GM19452 (cell line): ENCODE measurements at regions not wholly inside any gene's neighbourhood (a gene's known extent, or its start where the extent isn't known, plus 50 kb on each side); places are given as distances from the start of the nearest gene placed in this dataset.
"Not testable (repeated sequence)": the region's sequence is repeated elsewhere in the genome, so short reads cannot be mapped to it uniquely, and the experiment has no call there.

ENCODE experiments used
- ATAC-seq: cut with Tn5 transposase; IDR thresholded peaks from one replicate; pipeline ENCODE4 v1.9.1; 2021; ENCODE audit not compliant: unreplicated experiment

GRCh38 chr12:105523164-105524057 is 192.9 kb downstream of the C12orf75 start:
- ATAC-seq = no peak

GRCh38 chr12:105524961-105525360 is 194.5 kb downstream of the C12orf75 start:
- no peak for ATAC-seq

GRCh38 chr12:105534068-105534467 is 203.6 kb downstream of the C12orf75 start:
- ATAC-seq = no peak

GRCh38 chr12:105535033-105535432 is 204.5 kb downstream of the C12orf75 start:
- ATAC-seq = not testable (repeated sequence)

GRCh38 chr12:105538880-105539279 is 208.4 kb downstream of the C12orf75 start:
- ATAC-seq = no peak

- ATAC-seq = no peak
These were observed 209.2 kb downstream of the C12orf75 start for GRCh38 chr12:105539735-105540134.

GRCh38 chr12:105547786-105548185 is 217.3 kb downstream of the C12orf75 start:
- ATAC-seq = no peak

GRCh38 chr12:105548626-105549025 is 218.1 kb downstream of the C12orf75 start:
- ATAC-seq = no peak

GRCh38 chr12:105552056-105552455 is 221.6 kb downstream of the C12orf75 start:
- no peak for ATAC-seq

GRCh38 chr12:105554223-105554678 is 223.8 kb downstream of the C12orf75 start:
- ATAC-seq = no peak

GRCh38 chr12:105554856-105555255 is 224.4 kb downstream of the C12orf75 start:
- no peak for ATAC-seq

- ATAC-seq = no peak
These were observed 225.2 kb downstream of the C12orf75 start for GRCh38 chr12:105555556-105556295.

GRCh38 chr12:105559310-105559709 is 228.8 kb downstream of the C12orf75 start:
- no peak for ATAC-seq

- no peak for ATAC-seq
These were observed 231.2 kb downstream of the C12orf75 start for GRCh38 chr12:105561546-105562198.

- no peak for ATAC-seq
These were observed 231.9 kb downstream of the C12orf75 start for GRCh38 chr12:105562199-105562971.

- ATAC-seq = no peak
These were observed 236.6 kb downstream of the C12orf75 start for GRCh38 chr12:105567061-105567460.

- no peak for ATAC-seq
These were observed 239.4 kb downstream of the C12orf75 start for GRCh38 chr12:105569886-105570285.

GRCh38 chr12:105570944-105571343 is 240.5 kb downstream of the C12orf75 start:
- ATAC-seq = no peak

- no peak for ATAC-seq
These were observed 243.1 kb downstream of the C12orf75 start for GRCh38 chr12:105573574-105573973.

GRCh38 chr12:105574056-105574715 is 243.7 kb downstream of the C12orf75 start:
- no peak for ATAC-seq
